ENCODE measurements at regions not wholly inside any gene's neighbourhood (a gene's known extent, or its start where the extent isn't known, plus 50 kb on each side); places are given as distances from the start of the nearest gene placed in this dataset.

DNA sequence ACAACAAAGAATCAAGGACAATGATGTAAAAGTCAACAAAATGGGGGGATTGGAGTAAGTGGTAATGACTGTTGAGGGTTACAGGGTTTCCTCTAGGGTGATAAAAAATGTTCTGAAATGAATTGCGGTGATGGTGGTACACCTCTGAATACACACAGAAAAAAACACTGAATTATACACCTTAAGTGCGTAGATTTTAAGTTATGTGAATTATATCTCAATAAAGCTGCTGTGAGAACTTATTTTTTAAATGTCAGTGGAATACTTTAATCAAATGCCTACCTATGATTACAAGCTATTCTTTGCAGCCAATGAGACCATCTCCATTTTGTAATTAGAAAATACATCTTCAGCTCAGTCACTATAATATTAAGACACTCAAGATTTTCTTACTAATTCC, 53.5 kb downstream of the ZNF608 start:
- no peak for DNase-seq

DNA sequence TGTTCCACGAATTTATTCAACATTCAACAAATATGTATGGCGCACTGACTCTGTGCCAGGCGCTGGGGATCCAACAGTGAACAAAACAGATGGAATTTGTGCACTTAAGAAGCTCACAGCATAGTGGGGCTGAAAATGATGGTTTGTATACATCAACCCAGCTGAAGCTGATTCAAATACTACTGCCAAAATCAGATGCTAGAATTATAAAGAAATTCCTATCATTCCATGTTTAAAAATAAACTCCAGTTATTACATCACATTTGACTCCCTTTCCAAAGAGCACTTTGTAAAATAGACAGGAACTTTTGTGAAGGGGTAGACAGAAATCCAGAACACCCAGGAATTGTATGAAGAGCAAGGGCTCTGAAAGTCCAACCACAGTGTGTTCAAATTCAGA, 54.1 kb downstream of the ZNF608 start:
- no peak for DNase-seq

DNA sequence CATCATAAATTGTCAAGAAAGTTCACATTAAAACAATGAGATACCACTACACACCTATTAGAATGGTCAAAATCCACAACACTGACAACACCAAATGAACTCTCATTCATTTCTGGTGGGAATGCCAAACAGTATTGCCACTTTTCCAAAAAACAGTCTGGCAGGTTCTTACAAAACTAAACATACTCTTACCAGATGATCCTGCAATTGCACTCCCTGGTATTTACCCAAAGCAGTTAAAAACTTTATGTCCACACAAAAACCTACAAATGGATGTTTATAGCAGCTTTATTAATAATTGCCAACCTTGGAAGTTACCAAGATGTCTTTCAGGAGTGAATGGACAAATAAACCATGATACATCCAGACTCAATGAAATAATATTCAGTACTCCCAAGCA, 56.8 kb downstream of the ZNF608 start:
- DNase-seq, result no peak

DNA sequence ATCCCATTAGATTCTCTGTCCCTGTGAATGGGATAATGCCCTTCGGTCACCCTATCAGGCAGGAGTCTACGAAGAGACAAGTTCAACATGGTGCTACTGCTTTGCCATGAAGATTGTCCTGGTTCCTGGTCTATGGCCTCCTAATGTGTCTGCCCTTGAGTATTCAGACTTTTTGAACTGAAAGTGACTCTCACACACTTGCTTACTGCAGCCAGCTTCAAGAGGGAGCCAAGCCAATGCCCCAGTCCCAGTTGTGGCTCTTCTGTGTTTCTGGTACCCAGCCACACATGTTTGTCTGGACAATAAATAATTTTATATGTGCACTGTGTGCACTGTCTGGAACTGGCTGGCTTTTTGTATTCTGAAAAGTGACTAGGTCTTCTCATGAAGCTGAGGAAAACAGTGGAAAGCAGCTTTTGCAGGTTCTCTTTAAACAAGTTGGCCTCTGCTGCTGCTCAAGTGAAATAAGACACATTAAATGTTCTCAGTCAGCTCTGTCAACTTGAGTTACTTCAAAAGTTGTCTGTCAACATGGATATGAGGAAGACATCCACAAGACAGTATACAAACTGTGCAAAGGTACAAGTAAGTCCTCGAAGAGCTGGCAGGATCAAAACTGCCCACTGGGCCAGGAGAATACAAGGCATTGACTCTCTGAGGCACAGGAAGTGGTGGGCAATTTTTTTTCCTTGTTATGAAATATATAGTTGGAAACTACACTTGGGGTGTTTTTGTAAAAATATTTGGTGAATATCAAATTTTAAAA, 60.0 kb downstream of the ZNF608 start:
- DNase-seq, result no peak

DNA sequence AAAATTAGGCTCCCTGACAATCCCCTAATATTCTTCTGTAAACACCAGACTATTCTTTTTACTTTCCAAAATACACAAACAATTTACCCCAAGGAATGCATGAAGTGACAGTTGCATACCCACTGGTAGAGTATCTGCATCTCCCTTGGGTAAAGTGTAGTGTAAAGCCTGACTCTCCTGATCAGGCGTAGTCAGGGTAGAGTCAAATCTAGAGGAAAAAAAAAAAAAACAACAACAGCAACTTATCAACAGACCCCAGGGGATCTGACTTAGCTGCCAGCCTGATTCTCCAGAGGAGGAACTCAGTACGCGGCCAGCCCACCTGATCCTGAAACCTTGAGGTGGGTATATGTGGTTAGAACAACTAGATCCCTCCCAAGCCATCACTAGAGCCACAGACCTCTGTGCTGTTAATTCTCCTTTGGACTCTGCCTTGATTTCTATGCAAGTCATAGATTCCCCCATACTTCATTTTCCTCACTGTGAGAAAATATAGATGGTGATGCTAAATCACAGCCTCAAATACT, 61.0 kb downstream of the ZNF608 start:
- DNase-seq, result no peak

DNA sequence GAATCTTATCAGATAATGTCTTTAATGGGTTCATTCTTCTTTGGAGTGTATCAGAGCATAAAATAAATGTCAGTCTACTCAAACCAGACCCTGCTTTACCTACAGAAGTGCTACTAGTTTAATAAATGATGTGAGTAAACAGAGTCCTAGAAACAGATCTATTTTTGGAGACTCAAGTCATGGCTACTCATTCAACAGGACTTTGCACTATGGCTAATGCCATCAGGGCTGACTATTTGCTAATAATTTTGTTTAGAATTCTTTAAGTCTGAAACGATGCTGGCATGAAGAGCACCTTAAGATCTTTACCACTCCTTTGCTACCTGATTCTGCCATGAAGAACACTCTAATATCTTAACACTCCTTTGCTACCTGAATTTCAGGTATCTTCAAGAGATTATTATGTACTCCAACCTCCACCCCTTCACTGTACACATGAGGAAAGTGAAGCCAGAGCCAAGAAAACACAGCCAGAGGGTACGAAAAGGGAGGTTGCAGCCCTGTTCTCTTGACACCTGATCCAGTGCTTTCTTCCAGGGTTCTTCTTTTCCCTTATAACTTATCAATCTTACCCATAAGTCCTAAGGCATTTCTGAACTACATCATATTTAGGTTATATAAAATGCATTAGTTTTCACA, 62.4 kb downstream of the ZNF608 start:
- no peak for DNase-seq

DNA sequence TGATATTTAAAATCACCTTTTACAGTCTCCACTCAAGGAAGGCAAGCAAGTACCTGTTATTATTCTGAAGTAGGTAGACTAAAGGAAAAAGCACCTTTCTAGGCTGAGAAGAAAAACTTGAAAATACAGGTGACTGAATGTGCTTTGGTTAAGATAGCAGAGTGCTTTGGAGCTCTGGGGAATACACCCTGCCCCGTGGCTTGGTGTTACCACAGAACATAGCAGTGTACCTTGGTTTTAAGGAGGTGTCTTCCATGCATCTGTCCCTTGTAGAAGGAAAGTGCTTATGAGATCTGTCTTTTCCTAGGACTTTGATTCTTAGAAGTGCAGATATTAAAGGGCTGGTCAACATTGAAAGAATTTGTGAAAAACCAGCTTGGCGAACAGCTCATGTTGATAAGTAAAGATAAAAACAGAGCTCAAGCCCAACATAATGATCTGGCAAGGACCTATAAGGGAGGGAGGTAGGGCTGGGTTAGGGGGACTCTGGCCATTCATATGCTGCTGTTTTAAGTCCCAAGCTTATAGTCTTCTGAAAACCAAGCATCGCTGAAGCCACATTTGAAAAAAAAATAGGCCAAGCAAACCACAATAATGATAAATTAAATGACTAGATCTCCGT, 66.8 kb downstream of the ZNF608 start:
- DNase-seq, result no peak

DNA sequence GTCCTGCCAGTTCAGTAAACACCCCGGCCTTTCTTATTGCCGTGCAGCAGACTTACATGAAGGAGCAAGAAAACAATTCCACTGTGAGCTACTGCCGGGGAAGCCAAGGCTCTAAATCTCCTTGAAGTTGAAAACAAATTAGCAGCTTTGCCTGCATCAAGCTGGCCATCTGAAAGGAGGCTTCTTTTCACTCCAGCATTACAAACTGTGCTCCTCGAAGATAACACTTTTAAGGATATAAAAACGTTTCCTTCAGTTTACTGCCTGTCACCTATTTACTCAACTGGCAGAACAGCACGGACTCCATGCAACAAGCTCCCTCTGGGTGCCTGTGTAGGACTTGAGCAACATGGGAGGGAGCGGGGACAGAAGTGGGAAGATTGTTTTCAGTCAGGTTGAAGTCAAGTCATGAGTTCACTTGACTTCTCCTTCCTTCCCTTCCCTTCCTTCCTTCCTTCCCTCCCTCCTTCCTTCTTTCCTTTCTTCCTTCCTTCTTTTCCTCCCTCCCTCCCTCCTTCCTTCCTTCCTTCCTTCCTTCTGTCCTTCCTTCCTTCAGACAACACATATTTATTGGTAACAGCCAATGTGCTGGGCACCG, 67.4 kb downstream of the ZNF608 start:
- DNase-seq, result no peak

DNA sequence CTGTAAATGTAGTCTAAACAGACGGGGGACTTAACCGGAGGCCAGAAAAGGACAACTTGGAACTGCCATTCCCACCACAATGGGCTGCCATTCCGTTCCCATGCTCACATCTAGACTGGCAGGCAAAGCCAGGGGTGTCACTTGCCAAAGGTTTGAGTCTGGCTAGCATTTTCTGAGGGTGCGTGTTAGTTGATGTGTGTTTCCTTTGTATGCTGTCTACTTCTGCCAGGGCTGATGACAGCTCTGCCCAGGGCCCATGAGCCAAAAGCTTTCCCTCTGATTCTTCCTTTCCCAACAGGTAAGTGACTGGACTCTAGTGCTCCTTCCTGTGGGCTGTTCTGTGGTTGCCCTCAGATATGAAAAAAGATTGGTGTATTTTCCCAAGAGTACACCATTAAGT, 68.0 kb downstream of the ZNF608 start:
- DNase-seq, result no peak

DNA sequence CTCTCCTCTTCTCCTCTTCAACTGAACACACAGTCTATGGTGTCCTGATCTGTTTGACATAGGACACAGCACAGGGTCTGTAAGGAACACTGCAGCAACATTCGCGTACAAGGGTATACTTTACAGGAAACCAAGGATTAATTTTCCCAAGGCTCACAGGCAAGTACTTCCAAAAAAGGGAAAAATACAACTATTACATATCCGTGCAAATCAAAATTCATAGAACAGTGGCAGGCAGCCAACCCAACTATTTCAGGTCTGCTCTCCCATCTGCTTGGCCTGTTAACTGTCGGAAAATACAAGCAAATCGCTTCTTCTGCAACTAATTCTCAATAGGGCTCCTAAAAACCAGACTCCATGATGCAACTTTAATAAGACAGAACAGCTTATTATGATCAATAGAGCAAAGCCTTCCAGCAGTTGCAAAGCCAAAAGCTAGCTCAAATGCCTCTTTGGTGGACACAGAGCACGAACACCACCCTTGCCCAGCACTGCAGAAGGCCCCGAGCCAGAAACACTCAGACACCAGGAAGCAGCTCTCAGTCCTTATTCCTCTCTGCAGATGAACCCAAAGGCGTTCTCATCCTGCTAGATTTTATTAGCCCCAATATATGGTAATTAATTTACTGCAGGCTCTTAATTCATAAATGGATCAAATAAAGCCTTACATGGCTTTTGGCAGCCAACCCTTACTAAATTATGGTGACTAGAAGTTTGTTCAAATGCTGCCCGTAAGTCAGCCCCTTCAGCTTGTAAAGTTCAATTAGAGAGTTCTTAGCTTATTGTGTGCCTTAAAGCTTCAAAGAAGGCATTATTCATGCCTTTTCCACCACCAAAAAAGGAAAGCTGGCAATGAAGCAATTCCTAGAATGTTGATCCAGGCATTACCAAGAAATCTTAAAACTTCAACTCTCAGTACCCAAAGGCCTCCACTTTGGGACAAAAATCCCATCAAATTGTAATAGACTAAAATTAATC, 68.8 kb downstream of the ZNF608 start:
- DNase-seq, result peak; percentile 13

DNA sequence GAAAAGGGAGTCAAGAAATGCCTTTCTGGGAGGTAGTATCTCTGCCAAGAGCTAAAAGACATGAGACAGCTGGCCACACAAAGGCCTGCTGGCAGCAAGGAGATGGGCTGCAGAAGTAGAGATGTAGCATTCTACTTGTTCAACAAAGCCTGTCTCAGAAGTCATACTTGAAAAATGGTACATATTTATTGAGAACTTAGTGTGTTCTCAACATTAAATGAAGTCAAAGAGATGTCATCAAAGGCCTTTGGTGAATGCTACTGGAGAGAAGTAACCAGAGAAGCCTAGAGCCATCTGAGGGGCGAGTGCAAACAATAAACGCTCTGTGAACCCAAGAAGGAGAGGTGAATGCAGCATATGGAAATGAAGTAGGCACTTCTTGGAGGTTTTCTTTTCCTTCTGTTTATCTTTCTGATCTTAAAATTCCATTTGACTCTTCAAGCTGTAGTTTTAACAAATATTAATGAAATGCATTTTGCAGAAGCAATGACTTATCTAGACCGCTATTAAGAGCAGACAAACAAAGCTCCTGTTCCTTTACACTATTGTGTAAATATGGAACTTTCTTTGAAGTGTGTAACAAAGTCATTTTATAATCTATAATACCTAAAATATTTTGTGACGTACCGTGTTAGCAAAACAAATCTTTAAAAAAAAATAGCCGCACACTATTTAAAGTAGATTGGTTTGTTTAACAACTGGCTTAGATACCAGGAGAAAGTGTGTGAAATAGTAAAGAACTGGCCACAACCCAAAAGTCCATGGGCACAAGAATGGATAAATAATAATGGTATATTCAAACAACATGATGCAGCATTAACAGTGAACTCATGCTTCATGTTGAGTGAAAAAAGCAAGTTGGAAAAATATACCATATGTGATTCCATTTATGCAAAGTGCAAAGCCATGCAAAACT, 70.2 kb downstream of the ZNF608 start:
- DNase-seq, result no peak

DNA sequence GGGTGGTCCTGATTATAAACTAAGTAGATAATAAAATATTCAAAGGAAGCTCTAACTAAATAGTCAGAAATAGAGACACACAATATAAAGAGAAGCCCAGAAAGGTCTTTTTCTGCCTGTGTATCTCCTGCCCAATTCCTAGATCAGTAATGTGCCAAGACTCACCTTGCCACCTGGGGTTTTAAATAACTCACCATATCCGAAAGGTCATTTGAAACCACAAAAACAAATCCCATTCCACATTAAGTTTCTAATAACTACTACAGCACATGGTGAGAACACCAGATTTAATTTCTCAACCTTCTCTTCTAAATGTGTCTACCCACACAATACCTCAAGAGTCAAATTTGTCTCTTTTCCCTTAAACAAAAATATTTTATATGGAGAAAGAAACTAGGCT, 75.2 kb downstream of the ZNF608 start:
- DNase-seq, result no peak

DNA sequence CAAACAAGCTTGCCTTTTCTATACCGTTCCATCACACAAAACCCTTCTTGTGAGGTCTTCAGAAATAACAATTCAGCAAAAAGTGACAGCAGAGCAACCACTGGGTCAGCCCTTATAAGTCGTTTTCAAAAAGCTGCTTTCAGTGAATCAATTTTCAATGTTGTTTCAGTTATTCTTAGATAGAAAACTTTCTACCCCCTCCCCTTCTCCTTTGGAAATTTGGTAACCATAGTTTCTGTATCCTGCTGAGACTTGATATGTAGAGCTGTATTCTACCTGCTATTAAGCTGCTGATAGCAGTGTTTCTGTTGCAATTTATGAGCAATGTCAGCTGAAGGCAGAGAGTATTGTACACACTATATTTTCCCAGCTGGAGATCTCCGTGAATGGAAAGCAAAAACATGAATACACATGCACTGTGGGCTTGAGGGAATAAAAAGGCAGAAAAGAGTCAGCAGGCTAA, 75.7 kb downstream of the ZNF608 start:
- no peak for DNase-seq

DNA sequence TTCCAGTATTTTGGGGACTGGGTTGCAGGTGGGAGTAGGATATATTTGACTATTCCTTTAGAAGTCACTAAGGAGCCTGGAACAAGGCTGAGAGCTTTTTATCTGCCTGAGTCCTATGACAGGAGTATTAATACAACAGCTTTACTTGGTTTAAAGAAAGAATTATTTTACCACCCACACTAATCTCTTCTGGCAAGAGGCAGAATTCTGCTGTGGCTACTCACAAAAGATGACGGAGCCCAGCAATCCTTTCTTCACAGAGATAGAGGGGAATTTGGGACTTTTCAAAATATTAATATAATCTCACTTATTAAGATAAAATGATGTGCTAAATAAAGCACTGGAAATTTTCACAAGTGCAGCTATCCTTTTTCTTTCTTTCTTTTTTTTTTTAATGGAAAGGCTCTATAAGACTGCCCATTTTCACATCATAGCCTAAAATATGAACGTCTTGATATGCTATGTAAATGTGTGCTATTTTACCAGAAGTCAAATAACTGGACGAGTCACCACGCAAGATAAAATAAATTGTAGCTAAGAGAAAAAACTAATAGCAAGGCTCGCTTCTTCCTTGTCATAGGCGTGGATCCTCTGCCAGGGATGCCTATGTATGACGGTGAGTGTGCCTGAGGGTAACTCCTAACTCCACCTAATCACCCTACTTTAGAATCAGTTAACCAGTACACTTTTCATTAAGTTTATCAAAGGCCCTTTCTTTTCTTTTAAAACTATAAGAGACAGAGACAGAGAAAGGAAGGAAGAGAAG, 76.3 kb downstream of the ZNF608 start:
- DNase-seq, result no peak

DNA sequence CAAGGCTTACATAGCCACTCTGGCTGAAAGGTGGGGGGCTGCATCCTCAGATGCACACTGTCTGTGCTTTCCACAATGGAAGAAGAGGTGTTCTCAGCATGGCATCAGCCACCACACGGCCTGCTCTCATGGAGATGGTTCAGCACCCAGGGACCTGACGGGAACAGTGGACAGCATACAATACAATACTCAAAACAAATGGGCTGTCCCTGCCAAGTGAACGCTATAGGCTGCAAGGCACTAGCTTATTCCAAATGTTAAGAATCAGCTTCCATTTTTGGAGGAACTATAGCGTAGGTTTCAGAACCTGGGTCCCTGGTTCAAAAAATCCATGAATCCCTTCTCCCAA, 77.2 kb downstream of the ZNF608 start:
- DNase-seq, result no peak

DNA sequence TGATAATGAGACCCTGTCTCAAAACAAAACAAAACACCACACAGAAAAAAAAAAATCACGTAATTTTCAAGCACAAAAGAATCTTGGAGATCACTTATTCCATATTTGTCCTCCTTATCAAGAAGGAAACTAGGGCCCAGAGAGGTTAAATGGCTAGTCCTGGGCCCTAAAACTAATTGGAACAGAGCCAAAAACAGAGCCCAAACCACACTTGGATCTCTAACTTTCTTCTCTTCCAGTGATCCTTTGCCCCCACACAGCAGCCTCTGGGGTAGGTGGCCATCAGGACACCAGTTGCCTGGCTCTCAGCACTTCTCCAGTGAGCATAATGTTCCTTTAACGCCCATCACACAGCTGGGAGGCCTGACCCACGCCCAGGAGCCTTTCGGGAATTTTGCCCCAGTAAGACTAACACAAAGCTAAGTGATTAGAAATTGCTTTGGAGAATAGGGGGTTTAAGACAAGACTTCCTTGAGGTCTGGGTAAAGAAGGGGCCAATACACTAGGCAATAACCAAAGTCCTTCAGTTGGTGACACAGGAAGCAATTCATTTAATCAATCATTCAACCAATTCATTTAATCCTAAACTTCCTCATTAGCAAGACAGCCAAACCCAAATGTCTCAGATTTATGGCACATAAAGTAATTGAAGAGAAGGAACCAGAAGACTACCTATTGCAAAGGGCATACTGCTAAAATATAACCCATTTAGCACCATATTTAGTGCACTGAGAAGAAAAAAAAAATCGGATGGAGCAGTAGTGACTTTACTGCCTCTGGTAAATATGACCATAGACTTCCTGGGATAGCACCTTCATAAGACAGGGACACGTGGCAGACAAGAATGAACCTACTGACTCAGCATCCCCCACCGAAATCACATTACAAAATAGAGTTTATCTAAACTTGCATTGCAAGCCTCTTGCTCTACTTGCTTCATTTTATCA, 77.8 kb downstream of the ZNF608 start:
- DNase-seq, result no peak

DNA sequence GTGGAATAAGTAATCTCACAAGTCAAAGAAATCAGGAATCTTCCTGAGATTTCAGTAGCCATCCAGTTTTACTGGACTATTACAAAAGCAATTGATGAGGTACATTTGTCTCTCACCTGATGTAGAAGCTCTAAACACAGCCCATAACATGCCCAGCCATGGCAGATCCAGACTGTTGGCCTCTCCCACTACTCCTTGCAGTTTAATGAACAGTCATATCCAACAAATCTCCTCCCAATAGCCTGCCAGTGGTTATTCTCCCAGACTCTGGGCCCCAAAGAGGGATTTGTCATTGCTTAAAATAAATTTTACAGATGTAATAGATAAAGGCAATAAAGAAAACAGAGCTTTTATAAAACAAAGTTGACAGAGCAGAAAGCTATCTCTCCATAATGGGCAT, 80.8 kb downstream of the ZNF608 start:
- DNase-seq, result no peak

DNA sequence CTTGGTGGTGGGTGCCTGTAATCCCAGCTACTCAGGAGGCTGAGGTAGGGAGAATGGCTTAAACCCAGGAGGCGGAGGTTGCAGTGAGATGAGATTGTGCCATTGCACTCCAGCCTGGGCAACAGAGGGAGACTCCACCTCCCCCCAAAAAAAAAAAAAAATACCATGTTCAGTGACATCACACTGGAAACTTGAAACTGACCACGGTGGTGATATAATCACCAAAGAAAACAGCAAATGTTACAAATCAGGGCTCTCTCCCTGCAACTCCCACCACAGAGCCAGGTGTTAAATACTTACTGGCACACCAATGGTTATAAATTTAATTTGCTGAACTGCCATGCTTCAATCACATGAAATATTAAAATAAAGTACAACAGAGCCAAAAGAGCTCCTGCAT, 81.4 kb downstream of the ZNF608 start:
- no peak for DNase-seq

DNA sequence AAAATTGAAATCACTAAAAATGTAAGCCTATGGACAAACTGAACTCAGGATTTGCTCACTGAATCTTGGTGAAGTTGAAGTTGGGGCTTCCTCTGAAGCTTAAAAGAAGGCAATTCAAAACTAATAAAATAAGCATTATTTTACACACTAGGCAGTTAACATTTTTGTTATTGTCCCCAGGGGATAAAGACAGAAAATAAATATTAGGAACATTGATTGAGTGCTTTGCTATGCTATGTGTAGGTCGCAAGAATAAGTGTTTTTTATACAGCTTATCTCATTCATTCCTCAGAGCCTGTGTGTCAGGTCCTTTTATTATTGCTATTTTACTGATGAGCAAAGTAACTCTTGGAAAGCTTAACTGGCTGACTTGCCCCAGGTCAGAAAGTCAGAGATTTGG, 82.2 kb downstream of the ZNF608 start:
- no peak for DNase-seq
